ENCODE measurements at regions not wholly inside any gene's neighbourhood (a gene's known extent, or its start where the extent isn't known, plus 50 kb on each side); places are given as distances from the start of the nearest gene placed in this dataset.

DNA sequence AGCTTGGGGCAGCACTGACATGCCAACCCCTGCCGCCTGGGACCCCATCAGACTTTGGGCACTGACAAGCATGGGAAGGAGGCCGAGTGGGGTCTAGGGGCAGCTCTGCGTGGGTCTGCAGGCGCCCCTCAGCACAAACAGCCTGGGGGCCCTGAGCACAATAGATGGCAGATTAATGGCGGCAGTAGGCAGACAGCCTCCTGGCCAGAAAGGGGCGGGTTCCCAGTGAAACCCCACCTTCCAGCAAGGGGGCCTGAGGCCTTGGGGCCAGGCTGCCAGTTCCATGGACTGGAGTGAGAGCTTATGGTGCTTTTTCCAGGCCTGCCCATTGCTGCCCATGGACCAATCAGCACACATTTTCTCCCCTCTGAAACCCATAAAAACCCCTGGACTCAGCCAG, 2031.2 kb downstream of the EFNA5 start:
- POLR2A ChIA-PET: no interaction called here
- dilution Hi-C loops (cut with MboI; ENCODE audit: extremely low pct_ligation_motif_present, low sequenced_read_pairs): no loop called here
- intact Hi-C loops (cut with micrococcal nuclease): no loop called here
- H3K9me3 ChIP-seq (replicated peaks; ENCODE audit: control insufficient read depth, insufficient read depth, low read length): no peaks in the 10 kb centered on the region
- H3K4me3 ChIP-seq (replicated peaks in 1 of 3; ENCODE audit: insufficient read depth in 1 of 3, low read depth in 1 of 3, low read length in 3 of 3): no peak overlapping the region
- no peaks in the 10 kb centered on the region for H3K79me2 ChIP-seq (ENCODE audit: control insufficient read depth, insufficient read depth, low read length)
- no peak overlapping the region for H3K4me2 ChIP-seq (ENCODE audit: insufficient read depth, low read length)
- H3K4me1 ChIP-seq (ENCODE audit: control insufficient read depth, extremely low read depth, insufficient read depth, low read length): no peaks in the 10 kb centered on the region
- CTCF ChIA-PET: no interaction called here
- BruUV-seq (replicated peaks): no TSS peak
- DNase-seq (ENCODE audit: low read depth, low spot score): no peak
- H2AFZ ChIP-seq (ENCODE audit: low read depth, low read length): no peak overlapping the region
- H3K9me1 ChIP-seq (replicated peaks; ENCODE audit: control insufficient read depth, extremely low read depth, insufficient read depth, low read length): no peaks in the 10 kb centered on the region
- no peaks in the 10 kb centered on the region for H3K36me3 ChIP-seq (ENCODE audit: control insufficient read depth in 2 of 2, extremely low read depth in 1 of 2, insufficient read depth in 2 of 2, low read length in 2 of 2)
- H4K20me1 ChIP-seq (replicated peaks; ENCODE audit: control insufficient read depth, extremely low read depth, insufficient read depth, low read length): no peaks in the 10 kb centered on the region
- H3K9ac ChIP-seq (replicated peaks; ENCODE audit: extremely low read depth, insufficient read depth, low read length): no peak overlapping the region
- no peak overlapping the region for H3K27ac ChIP-seq (ENCODE audit: insufficient read depth, low read depth, low read length)
- FAIRE-seq: no peak
- no peaks in the 10 kb centered on the region for H3K27me3 ChIP-seq (ENCODE audit: control insufficient read depth in 2 of 2, insufficient read depth in 2 of 2, low read length in 2 of 2)
- TF ChIP-seq MYC (IDR thresholded peaks at IDR 0.05; ENCODE audit: low read depth, low read length) (no peak), EZH2 (IDR thresholded peaks at IDR 0.05; ENCODE audit: borderline replicate concordance, low read depth, low read length, severe bottlenecking) (no peak), FOS (IDR thresholded peaks at IDR 0.05; ENCODE audit: borderline replicate concordance, insufficient read depth, low read length) (no peak), MAX (IDR thresholded peaks at IDR 0.05; ENCODE audit: insufficient read depth, insufficient read length) (no peak), POLR2AphosphoS5 (IDR thresholded peaks at IDR 0.05; ENCODE audit: insufficient read depth, low read depth, low read length) (no peak), POLR2A (IDR thresholded peaks at IDR 0.05; ENCODE audit: low read depth, low read length) (no peak), JUN (IDR thresholded peaks at IDR 0.05; ENCODE audit: borderline replicate concordance, insufficient read depth, insufficient read length, low read depth) (no peak), GATA2 (IDR thresholded peaks at IDR 0.05; ENCODE audit: insufficient read depth, insufficient read length, low read depth, low read length) (no peak)
- TF ChIP-seq, protein P1, sequence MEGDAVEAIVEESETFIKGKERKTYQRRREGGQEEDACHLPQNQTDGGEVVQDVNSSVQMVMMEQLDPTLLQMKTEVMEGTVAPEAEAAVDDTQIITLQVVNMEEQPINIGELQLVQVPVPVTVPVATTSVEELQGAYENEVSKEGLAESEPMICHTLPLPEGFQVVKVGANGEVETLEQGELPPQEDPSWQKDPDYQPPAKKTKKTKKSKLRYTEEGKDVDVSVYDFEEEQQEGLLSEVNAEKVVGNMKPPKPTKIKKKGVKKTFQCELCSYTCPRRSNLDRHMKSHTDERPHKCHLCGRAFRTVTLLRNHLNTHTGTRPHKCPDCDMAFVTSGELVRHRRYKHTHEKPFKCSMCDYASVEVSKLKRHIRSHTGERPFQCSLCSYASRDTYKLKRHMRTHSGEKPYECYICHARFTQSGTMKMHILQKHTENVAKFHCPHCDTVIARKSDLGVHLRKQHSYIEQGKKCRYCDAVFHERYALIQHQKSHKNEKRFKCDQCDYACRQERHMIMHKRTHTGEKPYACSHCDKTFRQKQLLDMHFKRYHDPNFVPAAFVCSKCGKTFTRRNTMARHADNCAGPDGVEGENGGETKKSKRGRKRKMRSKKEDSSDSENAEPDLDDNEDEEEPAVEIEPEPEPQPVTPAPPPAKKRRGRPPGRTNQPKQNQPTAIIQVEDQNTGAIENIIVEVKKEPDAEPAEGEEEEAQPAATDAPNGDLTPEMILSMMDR (IDR thresholded peaks at IDR 0.05; ENCODE audit: extremely low read depth in 1 of 2, insufficient read depth in 1 of 2, low read depth in 1 of 2, low read length in 2 of 2): no peak

All from endothelial cell of umbilical vein (primary cell).